ENCODE measurements at regions not wholly inside any gene's neighbourhood (a gene's known extent, or its start where the extent isn't known, plus 50 kb on each side); places are given as distances from the start of the nearest gene placed in this dataset.

DNA sequence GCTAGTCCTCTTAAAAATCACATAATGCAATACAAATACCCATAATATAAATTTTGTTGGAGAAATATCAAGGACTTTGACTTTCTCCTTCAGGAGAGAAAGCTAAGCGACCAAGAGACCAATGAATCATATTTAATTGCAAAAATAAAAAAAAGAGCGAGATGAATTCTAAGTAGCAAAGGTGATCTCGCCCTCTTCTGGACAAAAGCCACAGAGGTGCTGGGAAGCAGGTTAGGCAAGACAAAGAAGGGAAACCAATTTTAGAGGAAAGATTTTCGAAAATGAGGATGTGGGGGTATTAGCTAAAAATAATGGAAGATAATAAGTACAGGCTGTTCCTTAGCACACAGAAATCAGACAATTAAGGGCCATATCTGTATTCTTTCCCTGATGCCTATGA, 111.4 kb upstream of the PLAAT1 start:
- no peak overlapping the region for H3K27ac ChIP-seq (ENCODE audit: insufficient read depth, low read depth, low read length)
- no peaks in the 10 kb centered on the region for H4K20me1 ChIP-seq (replicated peaks; ENCODE audit: control insufficient read depth, extremely low read depth, insufficient read depth, low read length)
- no peak overlapping the region for H2AFZ ChIP-seq (ENCODE audit: low read depth, low read length)
- H3K4me3 ChIP-seq (replicated peaks in 1 of 3; ENCODE audit: insufficient read depth in 1 of 3, low read depth in 1 of 3, low read length in 3 of 3) = no peak overlapping the region
- CTCF ChIA-PET = interaction anchor here (1.1 to 1.6 kb wide), 4 partner anchors 10 to 327 kb away, joined by 3 to 10 read pairs (median 3); no protein-coding TSS in a partner anchor
- POLR2A ChIA-PET = no interaction called here
- H3K9me1 ChIP-seq (replicated peaks; ENCODE audit: control insufficient read depth, extremely low read depth, insufficient read depth, low read length) = no peaks in the 10 kb centered on the region
- no peaks in the 10 kb centered on the region for H3K27me3 ChIP-seq (ENCODE audit: control insufficient read depth in 2 of 2, insufficient read depth in 2 of 2, low read length in 2 of 2)
- no peak overlapping the region for H3K4me2 ChIP-seq (ENCODE audit: insufficient read depth, low read length)
- BruUV-seq (replicated peaks) = no TSS peak
- intact Hi-C loops (cut with micrococcal nuclease) = loop anchor here (5.0 kb wide), 1 partner anchor 312 kb away; no protein-coding TSS in a partner anchor
- H3K9me3 ChIP-seq (replicated peaks; ENCODE audit: control insufficient read depth, insufficient read depth, low read length) = no peaks in the 10 kb centered on the region
- FAIRE-seq (no peak), DNase-seq (ENCODE audit: low read depth, low spot score) (no peak)
- H3K79me2 ChIP-seq (ENCODE audit: control insufficient read depth, insufficient read depth, low read length) = no peaks in the 10 kb centered on the region
- no peak overlapping the region for H3K9ac ChIP-seq (replicated peaks; ENCODE audit: extremely low read depth, insufficient read depth, low read length)
- no peaks in the 10 kb centered on the region for H3K4me1 ChIP-seq (ENCODE audit: control insufficient read depth, extremely low read depth, insufficient read depth, low read length)
- H3K36me3 ChIP-seq (ENCODE audit: control insufficient read depth in 2 of 2, extremely low read depth in 1 of 2, insufficient read depth in 2 of 2, low read length in 2 of 2) = no peaks in the 10 kb centered on the region
- no peak for TF ChIP-seq GATA2 (IDR thresholded peaks at IDR 0.05; ENCODE audit: insufficient read depth, insufficient read length, low read depth, low read length)
- TF ChIP-seq, protein P1, sequence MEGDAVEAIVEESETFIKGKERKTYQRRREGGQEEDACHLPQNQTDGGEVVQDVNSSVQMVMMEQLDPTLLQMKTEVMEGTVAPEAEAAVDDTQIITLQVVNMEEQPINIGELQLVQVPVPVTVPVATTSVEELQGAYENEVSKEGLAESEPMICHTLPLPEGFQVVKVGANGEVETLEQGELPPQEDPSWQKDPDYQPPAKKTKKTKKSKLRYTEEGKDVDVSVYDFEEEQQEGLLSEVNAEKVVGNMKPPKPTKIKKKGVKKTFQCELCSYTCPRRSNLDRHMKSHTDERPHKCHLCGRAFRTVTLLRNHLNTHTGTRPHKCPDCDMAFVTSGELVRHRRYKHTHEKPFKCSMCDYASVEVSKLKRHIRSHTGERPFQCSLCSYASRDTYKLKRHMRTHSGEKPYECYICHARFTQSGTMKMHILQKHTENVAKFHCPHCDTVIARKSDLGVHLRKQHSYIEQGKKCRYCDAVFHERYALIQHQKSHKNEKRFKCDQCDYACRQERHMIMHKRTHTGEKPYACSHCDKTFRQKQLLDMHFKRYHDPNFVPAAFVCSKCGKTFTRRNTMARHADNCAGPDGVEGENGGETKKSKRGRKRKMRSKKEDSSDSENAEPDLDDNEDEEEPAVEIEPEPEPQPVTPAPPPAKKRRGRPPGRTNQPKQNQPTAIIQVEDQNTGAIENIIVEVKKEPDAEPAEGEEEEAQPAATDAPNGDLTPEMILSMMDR (IDR thresholded peaks at IDR 0.05; ENCODE audit: extremely low read depth in 1 of 2, insufficient read depth in 1 of 2, low read depth in 1 of 2, low read length in 2 of 2) = no peak
- no peak for TF ChIP-seq POLR2A (IDR thresholded peaks at IDR 0.05; ENCODE audit: low read depth, low read length)
- dilution Hi-C loops (cut with MboI; ENCODE audit: extremely low pct_ligation_motif_present, low sequenced_read_pairs) = no loop called here

DNA sequence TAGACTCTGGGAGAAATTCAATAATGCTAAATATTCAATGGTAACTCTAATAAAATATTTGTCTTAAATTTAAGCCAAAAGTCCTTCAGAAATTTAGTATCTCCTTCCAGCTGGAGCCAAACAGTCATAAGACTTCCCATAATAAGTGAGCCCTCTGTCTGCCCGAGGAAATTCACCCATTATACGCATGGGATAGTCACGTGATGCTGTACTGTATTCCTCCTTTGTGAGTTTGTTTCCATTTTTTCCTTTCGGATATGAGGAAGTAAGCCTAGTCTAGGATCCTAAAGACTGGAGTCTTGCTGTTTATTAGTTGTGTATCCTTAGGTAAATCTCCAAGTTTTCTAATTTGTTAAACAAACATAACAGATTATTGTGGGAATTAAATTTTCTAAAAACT, 110.4 kb upstream of the PLAAT1 start:
- Histone ChIP-seq H3K4me2 (ENCODE audit: insufficient read depth, low read length) (no peak overlapping the region), H3K9me3 (replicated peaks; ENCODE audit: control insufficient read depth, insufficient read depth, low read length) (no peaks in the 10 kb centered on the region), H4K20me1 (replicated peaks; ENCODE audit: control insufficient read depth, extremely low read depth, insufficient read depth, low read length) (no peaks in the 10 kb centered on the region), H3K36me3 (ENCODE audit: control insufficient read depth in 2 of 2, extremely low read depth in 1 of 2, insufficient read depth in 2 of 2, low read length in 2 of 2) (no peaks in the 10 kb centered on the region), H2AFZ (ENCODE audit: low read depth, low read length) (no peak overlapping the region), H3K4me3 (replicated peaks in 1 of 3; ENCODE audit: insufficient read depth in 1 of 3, low read depth in 1 of 3, low read length in 3 of 3) (no peak overlapping the region), H3K9ac (replicated peaks; ENCODE audit: extremely low read depth, insufficient read depth, low read length) (no peak overlapping the region), H3K9me1 (replicated peaks; ENCODE audit: control insufficient read depth, extremely low read depth, insufficient read depth, low read length) (no peaks in the 10 kb centered on the region), H3K27me3 (ENCODE audit: control insufficient read depth in 2 of 2, insufficient read depth in 2 of 2, low read length in 2 of 2) (no peaks in the 10 kb centered on the region), H3K27ac (ENCODE audit: insufficient read depth, low read depth, low read length) (no peak overlapping the region), H3K79me2 (ENCODE audit: control insufficient read depth, insufficient read depth, low read length) (no peaks in the 10 kb centered on the region), H3K4me1 (ENCODE audit: control insufficient read depth, extremely low read depth, insufficient read depth, low read length) (no peaks in the 10 kb centered on the region)
- intact Hi-C loops (cut with micrococcal nuclease) = loop anchor here (5.0 kb wide), 1 partner anchor 313 kb away; no protein-coding TSS in a partner anchor
- POLR2A ChIA-PET = no interaction called here
- dilution Hi-C loops (cut with MboI; ENCODE audit: extremely low pct_ligation_motif_present, low sequenced_read_pairs) = no loop called here
- no TSS peak for BruUV-seq (replicated peaks)
- FAIRE-seq (no peak), DNase-seq (ENCODE audit: low read depth, low spot score) (no peak)
- CTCF ChIA-PET = interaction anchor here (1.6 kb wide), 1 partner anchor 328 kb away, joined by 3 read pairs; no protein-coding TSS in a partner anchor
- no peak for TF ChIP-seq POLR2A (IDR thresholded peaks at IDR 0.05; ENCODE audit: low read depth, low read length)
- no peak for TF ChIP-seq EZH2 (IDR thresholded peaks at IDR 0.05; ENCODE audit: borderline replicate concordance, low read depth, low read length, severe bottlenecking)
- no peak for TF ChIP-seq POLR2AphosphoS5 (IDR thresholded peaks at IDR 0.05; ENCODE audit: insufficient read depth, low read depth, low read length)
- TF ChIP-seq FOS (IDR thresholded peaks at IDR 0.05; ENCODE audit: borderline replicate concordance, insufficient read depth, low read length) = no peak
- no peak for TF ChIP-seq JUN (IDR thresholded peaks at IDR 0.05; ENCODE audit: borderline replicate concordance, insufficient read depth, insufficient read length, low read depth)
- no peak for TF ChIP-seq MYC (IDR thresholded peaks at IDR 0.05; ENCODE audit: low read depth, low read length)
- TF ChIP-seq, protein P1 (IDR thresholded peaks at IDR 0.05; ENCODE audit: extremely low read depth in 1 of 2, insufficient read depth in 1 of 2, low read depth in 1 of 2, low read length in 2 of 2) = no peak
- no peak for TF ChIP-seq GATA2 (IDR thresholded peaks at IDR 0.05; ENCODE audit: insufficient read depth, insufficient read length, low read depth, low read length)
- TF ChIP-seq, protein P2, sequence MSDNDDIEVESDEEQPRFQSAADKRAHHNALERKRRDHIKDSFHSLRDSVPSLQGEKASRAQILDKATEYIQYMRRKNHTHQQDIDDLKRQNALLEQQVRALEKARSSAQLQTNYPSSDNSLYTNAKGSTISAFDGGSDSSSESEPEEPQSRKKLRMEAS (IDR thresholded peaks at IDR 0.05; ENCODE audit: insufficient read depth, insufficient read length) = no peak
